ENCODE measurements at regions not wholly inside any gene's neighbourhood (a gene's known extent, or its start where the extent isn't known, plus 50 kb on each side); places are given as distances from the start of the nearest gene placed in this dataset.
"Not testable (repeated sequence)": the region's sequence is repeated elsewhere in the genome, so short reads cannot be mapped to it uniquely, and the experiment has no call there.

DNA sequence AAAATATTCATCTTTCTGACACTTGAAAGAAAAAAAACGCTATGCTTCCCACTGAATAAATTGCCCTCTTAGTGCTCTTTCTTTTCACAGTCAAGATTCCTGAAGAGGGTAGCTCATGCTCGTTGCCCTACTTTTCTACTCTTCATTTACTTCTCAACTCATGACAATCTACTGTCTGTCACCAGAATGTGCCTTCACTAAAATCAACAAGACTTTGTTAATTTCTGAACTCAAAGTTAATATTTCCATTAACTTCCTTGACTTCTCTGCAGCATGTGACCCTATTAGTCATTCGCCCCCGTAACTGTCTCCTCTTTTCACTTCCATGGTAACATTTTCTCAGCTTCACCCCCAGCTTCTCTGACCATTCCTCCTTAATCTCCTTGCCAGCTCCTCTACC is 98.9 kb upstream of the MAPRE2 start:
- DNase-seq (ENCODE audit: low spot score) = no peak

DNA sequence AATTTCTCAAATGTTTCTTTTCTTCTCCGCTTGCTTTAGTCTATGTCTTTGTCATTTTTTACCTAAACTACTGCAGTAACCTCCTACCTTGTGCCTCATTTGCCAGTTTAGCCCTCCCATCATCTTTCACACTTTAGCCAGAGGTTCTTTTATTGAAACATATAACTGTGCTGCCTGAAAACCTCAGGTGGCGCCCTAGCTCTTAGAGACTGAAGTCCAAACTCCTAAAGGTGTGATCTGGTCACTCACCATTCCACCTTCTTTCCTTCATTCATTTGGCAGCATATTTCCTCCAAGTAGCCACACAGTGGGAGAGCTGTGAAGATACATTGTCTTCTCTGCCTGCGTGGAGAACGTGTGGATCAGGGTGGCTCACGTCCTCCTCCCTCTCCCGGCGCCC is 98.2 kb upstream of the MAPRE2 start:
- no peak for DNase-seq (ENCODE audit: low spot score)

- no peak for DNase-seq (ENCODE audit: low spot score)
Observed at GRCh38 chr18:34943587-34943986, 97.6 kb upstream of the MAPRE2 start.

GRCh38 chr18:34947711-34948125 is 93.5 kb upstream of the MAPRE2 start:
- DNase-seq (ENCODE audit: low spot score) = no peak

DNA sequence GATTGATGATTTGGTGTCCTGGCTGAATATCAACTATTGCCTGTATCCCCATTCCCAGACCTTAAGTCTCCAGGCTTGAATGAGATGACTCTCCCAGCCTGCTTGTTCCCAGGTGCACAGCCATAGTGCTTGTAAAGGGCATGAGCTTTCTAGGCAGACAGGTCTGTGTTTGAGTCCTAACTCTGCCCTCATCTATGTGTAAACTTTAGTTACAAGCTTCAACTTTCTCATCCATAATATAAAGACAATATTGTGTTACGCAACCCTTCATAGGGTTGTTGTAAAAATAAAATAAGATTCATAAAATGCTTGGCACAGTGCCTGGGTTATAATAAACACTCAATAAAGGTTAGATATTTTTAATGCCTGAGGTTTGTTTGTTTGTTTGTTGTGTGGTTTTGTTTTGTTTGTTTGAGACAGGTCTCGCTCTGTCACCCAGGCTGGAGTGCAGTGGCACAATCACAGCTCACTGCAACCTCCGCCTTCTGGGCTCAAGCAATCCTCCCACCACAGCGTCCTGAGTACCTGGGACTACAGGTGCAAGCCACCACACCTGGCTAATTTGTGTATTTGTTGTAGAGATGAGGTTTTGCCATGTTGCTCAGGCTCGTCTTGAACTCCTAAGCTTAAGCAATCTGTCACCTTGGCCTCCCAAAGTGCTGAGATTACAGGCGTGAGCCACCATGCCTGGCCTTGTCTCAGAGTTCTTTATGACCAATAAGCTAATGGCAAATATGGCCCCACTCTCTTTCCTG is 89.4 kb upstream of the MAPRE2 start:
- no peak for DNase-seq (ENCODE audit: low spot score)

- DNase-seq (ENCODE audit: low spot score) = no peak
Observed at GRCh38 chr18:34953212-34953611, 88.0 kb upstream of the MAPRE2 start.

DNA sequence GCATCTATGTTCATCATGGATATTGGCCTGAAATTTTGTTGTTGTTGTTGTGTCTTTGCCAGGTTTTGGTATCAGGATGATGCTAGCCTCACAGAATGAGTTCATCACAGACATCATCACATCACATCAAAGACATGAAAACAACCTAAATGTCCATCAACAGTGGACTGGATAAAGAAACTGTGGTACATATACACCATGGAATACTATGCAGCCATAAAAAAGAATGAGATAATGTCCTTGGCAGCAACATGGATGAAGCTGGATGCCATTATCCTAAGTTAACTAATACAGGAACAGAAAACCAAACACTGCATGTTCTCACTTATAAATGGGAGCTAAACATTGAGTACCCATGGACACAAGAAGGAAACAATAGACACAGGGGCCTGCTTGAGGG is 85.7 kb upstream of the MAPRE2 start:
- not testable (repeated sequence) for DNase-seq (ENCODE audit: low spot score)

DNA sequence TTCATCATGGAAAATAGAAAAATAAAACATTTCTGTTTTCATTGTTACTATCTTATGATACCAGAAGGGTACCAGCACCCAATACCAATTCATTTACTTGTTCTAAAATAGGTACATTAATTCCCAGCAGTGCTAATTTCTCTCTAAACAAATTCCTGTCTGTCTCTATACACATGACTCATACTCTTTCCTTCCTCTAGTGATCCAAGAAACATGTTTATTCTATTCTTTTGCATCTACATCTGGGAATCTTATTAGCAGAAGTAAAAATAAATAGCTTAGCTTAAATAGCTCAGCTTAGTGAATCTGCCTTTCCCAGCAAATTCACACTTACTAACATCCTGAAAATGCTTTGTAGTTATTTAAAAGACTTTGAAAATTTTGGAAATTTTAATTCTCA is 84.5 kb upstream of the MAPRE2 start:
- no peak for DNase-seq (ENCODE audit: low spot score)

DNA sequence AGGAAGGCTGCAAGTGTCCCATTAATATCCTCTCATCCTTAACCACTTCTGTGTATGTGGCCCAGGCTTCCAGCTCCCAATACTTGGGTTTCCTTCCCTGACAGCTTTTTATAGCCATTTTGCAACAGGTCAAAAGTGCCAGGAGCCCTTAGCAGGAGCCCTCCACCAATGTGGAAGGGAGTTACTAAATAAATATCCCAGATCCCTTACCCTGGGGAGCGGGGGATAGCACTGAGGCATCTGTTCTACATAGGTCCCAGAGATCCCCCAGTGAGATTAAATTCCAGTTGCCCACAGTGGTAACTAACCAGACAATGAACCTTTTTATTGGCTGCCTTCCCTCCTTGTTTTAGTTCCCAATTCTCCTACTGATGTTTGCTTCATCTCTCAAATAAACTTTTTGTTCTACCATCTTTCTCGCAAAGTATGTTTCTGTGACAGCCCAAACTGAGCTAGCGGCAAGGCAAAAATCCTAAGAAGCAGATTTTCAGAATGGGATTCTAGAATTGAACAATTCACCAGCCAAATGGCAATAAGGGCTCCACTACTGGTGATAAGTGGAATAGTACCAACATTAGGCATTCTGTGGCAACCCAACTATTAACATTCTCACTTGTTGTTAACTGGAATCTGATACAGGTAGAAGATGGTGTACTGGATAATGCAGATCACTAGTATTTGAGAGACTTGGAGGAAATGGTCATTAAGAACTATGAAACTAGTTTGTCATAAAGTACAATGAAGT is 83.9 kb upstream of the MAPRE2 start:
- DNase-seq (ENCODE audit: low spot score) = no peak

- DNase-seq (ENCODE audit: low spot score) = no peak
Observed at GRCh38 chr18:34957864-34958259, 83.4 kb upstream of the MAPRE2 start.

GRCh38 chr18:34959211-34959829 is 81.9 kb upstream of the MAPRE2 start:
- no peak for DNase-seq (ENCODE audit: low spot score)

GRCh38 chr18:34959989-34960388 is 81.2 kb upstream of the MAPRE2 start:
- DNase-seq (ENCODE audit: low spot score) = no peak

GRCh38 chr18:34965108-34965507 is 76.1 kb upstream of the MAPRE2 start:
- no peak for DNase-seq (ENCODE audit: low spot score)

GRCh38 chr18:34965566-34965965 is 75.6 kb upstream of the MAPRE2 start:
- no peak for DNase-seq (ENCODE audit: low spot score)

DNA sequence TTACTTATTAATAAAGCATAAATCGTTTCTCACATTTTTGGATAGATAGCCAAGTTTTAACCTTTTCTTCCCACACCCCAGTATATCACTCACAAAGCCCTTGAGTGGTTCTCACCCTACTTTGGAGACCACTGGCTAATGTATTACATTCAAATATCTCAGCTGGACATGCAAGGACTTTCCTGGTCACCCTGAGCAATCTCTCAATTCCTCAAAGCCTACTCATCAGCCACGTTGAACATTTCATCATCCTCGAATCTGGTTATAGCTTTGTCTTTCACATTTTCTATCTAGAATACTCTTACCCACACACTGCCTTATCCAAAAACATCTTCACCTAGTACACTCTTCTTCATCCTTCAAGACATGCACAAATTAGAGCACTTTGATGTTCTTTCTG is 71.1 kb upstream of the MAPRE2 start:
- no peak for DNase-seq (ENCODE audit: low spot score)

DNA sequence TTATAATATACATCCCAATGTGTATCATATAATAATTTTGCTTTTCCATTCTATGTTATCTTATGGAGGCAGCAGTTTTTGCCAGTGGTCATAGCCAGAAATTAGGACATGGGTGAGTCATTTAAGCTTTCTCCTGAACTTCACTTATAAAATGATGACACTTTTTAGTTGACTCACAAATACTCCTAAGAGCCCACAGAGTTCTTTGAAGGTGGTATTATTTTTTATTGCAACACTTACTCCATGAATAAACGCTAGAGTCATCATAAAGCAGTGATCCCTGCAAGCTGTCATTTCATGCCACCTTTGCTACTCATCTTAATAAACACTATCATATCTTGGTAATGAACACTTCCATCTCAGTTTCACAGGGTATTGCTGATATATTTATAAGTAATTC is 69.9 kb upstream of the MAPRE2 start:
- DNase-seq (ENCODE audit: low spot score) = no peak

- DNase-seq (ENCODE audit: low spot score) = no peak
Observed at GRCh38 chr18:34972765-34973414, 68.3 kb upstream of the MAPRE2 start.

- no peak for DNase-seq (ENCODE audit: low spot score)
Observed at GRCh38 chr18:34976123-34976522, 65.1 kb upstream of the MAPRE2 start.

DNA sequence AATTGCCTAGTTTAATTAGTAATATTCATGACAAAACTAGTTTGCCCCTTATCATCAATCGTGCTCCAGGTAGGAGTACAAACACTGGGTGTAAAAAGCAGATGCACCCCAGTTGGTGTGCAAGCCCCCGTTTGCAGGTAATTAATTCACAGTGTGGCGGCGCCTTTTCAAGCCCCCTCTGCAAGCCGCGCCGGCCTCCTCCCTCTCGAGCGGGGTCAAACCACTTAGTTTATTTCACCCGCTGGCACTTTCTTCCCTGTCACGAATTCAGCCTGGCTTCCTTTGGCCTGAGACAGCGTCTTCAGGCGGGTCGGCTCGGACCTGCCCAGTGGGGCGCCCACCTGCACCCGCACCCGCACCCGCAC is 64.7 kb upstream of the MAPRE2 start:
- peak; percentile 44 for DNase-seq (ENCODE audit: low spot score)

DNA sequence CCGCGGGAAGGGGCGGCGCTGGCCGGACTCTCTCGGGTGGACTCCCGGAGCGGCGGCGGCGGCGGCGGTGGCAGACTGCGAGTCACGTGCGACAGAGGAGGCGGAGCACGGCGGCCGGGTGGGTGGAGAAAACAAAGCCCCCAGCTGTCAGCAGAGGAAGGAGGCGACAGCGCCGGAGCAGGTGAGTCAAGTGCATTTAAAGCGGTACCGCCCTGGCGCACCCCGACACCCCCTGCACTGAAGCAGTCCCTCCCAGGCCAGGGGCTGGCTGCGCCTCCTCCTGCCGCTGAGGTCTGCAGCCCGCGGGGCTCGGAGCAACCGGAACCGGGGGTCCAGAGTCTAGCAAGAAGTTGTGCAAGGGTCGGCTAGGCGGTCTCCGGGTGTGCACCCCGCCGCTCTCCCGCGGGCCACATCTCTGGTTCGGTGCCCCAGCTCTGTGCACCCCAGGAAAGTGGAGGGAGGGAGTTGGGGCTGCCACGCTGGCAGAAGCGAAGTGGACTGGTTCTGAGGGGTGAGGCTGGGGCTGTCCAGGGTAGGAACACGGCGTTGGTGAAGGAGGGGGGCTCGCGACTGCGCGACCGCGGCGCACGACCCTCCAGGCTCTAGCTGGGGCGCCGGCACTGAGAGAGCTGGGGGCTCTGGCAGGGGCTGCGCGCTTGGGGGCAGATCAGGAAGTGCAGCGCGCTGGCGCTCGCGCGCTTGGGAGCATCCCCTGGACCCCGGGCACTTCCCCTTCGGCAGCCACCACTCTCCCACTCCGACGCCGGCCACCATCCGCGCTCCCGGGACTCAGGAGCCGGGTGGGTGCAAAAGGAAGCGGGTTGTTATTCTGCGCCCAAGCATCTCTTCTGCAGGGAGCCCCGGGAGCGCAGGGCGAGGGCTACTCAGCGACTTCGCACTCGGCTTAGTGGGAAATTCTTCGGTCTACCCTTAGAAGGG is 64.0 kb upstream of the MAPRE2 start:
- DNase-seq (ENCODE audit: low spot score) = peak; percentile 73

GRCh38 chr18:34977838-34978532 is 63.2 kb upstream of the MAPRE2 start:
- no peak for DNase-seq (ENCODE audit: low spot score)

Data from ureter (tissue), 1 donor.